COR-L47 (cell line): ENCODE measurements at regions not wholly inside any gene's neighbourhood (a gene's known extent, or its start where the extent isn't known, plus 50 kb on each side); places are given as distances from the start of the nearest gene placed in this dataset.
"Not testable (repeated sequence)": the region's sequence is repeated elsewhere in the genome, so short reads cannot be mapped to it uniquely, and the experiment has no call there.

Source experiments
- DNase-seq: peaks from one replicate; lab custom pipeline; 2025; lab: John Stamatoyannopoulos, UW

- not testable (repeated sequence) for DNase-seq
Measured at GRCh38 chr9:103237571-103238109, 242.5 kb downstream of the CYLC2 start.

GRCh38 chr9:103242025-103242424 lies 246.9 kb downstream of the CYLC2 start:
- DNase-seq = no peak

GRCh38 chr9:103242486-103242885 lies 247.4 kb downstream of the CYLC2 start:
- no peak for DNase-seq

- no peak for DNase-seq
Measured at GRCh38 chr9:103243553-103243952, 248.4 kb downstream of the CYLC2 start.

GRCh38 chr9:103245369-103245768 lies 250.2 kb downstream of the CYLC2 start:
- DNase-seq = no peak

GRCh38 chr9:103261951-103262350 lies 266.8 kb downstream of the CYLC2 start:
- peak; percentile 69 for DNase-seq

- no peak for DNase-seq
Measured at GRCh38 chr9:103266064-103266463, 270.9 kb downstream of the CYLC2 start.

GRCh38 chr9:103277240-103277639 lies 282.1 kb downstream of the CYLC2 start:
- no peak for DNase-seq

GRCh38 chr9:103281126-103281525 lies 286.0 kb downstream of the CYLC2 start:
- DNase-seq = no peak

GRCh38 chr9:103287361-103287760 lies 292.2 kb downstream of the CYLC2 start:
- no peak for DNase-seq

GRCh38 chr9:103296189-103296588 lies 301.1 kb downstream of the CYLC2 start:
- DNase-seq = no peak

- no peak for DNase-seq
Measured at GRCh38 chr9:103301051-103301450, 305.9 kb downstream of the CYLC2 start.

GRCh38 chr9:103304797-103305196 lies 309.7 kb downstream of the CYLC2 start:
- no peak for DNase-seq

GRCh38 chr9:103319979-103320378 lies 324.8 kb downstream of the CYLC2 start:
- no peak for DNase-seq

- no peak for DNase-seq
Measured at GRCh38 chr9:103323699-103324098, 328.6 kb downstream of the CYLC2 start.

- DNase-seq = no peak
Measured at GRCh38 chr9:103335461-103335860, 340.3 kb downstream of the CYLC2 start.

- DNase-seq = no peak
Measured at GRCh38 chr9:103355000-103355399, 359.9 kb downstream of the CYLC2 start.

GRCh38 chr9:103357980-103358379 lies 362.8 kb downstream of the CYLC2 start:
- not testable (repeated sequence) for DNase-seq

GRCh38 chr9:103361906-103362305 lies 366.8 kb downstream of the CYLC2 start:
- no peak for DNase-seq

- DNase-seq = no peak
Measured at GRCh38 chr9:103362986-103363385, 367.9 kb downstream of the CYLC2 start.

GRCh38 chr9:103364753-103365152 lies 369.6 kb downstream of the CYLC2 start:
- DNase-seq = no peak

GRCh38 chr9:103371152-103371551 lies 376.0 kb downstream of the CYLC2 start:
- DNase-seq = no peak

- no peak for DNase-seq
Measured at GRCh38 chr9:103372828-103373227, 377.7 kb downstream of the CYLC2 start.

- DNase-seq = no peak
Measured at GRCh38 chr9:103377667-103378066, 382.5 kb downstream of the CYLC2 start.
